CD1c-positive myeloid dendritic cell (primary cell): ENCODE measurements at regions not wholly inside any gene's neighbourhood (a gene's known extent, or its start where the extent isn't known, plus 50 kb on each side); places are given as distances from the start of the nearest gene placed in this dataset.

Source experiments
- DNase-seq: peaks from one replicate; pipeline ENCODE4 v3.0.0-alpha.2; 2016; ENCODE audit errors: extremely low spot score

DNA sequence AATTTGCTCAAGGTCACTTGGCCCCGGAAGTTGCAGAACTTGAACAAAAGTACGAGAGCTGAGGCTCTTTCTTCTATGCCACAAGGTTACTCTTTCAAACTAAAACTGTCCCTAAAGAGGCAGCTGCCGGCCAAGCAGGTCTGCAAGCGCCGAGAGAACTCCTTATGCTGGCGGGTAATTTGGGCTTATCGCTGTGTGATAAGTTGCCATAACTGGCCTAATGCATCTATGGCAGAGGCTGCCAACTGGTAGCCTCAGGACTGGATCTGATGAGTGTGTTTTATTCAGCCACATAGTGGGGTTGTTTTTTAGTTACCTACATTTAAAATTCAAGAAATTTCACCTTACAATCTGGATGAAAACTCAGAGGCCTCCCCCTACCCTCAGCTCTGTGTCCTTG is 68.1 kb upstream of the SPOCK1 start:
- no peak for DNase-seq

DNA sequence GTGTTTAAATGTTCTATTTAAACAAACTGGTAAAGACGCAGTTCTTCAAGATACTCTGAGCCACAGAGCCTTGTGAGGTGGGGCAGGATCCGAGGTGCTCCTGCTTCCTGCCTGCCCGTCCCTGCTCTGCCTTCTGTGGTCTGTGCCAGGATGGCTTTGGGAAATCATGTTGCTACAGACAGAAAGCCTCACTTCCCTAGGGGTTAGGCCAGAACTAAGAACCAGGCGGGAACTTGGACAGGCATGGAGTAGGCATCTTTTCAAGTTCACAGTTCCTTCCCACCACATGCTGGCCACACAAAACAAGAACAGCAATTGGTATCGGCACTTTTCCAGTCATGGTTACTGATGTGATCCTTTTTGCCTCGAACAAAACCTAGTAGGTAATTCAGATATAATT is 67.7 kb upstream of the SPOCK1 start:
- peak; percentile 58 for DNase-seq

DNA sequence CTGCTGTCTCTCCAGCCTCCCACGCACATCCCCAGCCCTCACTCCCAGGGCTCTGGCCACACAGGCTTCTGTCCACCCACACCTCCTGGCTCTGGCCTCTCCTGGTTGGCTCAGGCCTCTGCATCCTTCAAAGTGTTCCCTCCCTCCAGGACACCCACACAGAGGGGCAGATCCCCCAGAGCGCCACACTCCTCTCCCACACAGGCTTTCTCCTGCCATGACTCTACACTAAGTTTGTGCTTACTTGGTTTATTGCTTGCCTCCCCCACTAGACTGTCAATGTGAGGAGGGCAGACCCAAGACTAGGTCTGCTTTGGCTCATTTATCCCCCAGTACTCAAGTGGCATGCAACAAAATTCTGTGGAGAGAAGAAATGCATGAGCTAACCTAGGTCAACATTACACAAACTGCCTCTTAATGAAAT is 67.0 kb upstream of the SPOCK1 start:
- no peak for DNase-seq

DNA sequence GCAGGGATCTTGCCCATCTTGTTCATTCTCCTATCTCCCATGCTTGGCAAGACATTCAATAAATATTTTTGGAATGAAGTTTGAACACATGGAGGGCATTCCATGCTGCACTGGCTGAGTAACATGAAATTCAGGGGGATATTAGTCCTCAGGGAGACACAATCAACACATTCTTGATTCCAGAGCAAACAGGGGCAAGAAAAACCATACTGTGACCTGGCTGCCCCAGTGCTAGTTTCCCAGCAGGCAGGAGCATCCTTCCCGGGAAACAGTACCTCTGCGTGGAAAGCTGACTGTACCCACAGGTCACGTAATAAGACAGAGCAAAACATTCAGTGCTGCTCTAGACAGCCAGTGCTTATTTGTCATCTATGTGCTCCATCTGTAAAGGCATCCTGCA is 66.3 kb upstream of the SPOCK1 start:
- no peak for DNase-seq

DNA sequence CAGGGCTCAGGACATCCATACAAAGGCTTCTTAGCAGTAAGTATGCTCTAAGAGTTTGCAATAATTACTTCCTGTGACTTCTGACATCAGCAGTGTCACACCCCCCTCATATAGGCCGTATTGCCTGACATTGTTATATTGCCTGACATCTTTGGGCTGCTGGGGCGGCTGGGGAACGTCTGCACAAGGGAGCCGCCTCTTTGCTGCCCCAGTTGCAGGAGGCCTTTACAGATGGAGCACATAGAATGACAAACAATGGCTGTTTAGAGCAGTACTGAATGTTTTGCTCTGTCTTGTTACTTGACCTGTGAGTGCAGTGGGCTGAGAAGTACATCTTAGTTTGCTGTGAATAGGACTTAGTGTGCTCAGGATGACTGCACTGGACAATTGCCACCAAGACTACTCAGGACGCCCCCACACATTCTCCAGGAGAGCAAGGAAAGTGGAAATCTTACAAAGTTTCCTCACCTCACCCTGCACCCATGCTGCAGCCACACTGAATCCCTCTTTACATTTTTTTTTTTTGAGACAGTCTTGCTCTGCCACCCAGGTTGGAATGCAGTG is 65.4 kb upstream of the SPOCK1 start:
- peak; percentile 19 for DNase-seq

DNA sequence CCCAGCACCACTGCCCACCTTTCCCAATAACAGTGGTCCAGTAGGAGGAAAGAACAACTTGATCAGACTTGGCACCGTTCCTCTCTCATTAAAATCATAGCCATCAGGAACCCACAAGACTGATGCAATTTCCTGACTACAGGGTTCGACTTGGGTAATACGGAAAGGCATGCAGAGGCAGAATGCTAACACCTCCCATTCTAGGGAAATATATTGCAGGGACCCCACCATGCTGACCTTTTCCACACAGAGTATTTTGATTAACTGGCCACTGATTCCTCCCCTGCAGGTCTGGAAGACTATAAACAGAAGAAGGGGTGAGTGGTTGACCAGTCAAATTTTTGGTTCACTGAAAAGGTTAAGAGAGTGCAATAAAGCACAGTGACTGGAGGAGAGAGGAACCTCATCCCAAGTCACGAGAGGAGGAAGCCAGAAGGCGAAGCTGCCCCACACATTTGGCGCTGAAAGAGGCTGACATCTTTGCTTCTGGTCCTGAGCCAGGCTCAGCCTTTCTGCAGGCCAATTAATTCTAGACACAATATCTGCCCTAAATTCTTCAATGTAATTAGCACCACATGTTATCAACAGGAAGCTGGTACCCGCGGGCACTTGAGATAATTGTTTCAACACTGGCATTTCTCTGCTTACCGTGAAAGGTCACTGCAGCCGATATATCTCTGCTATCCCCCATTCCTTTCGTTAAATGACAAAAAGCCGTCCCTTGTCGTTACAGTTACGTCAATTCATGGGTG is 64.7 kb upstream of the SPOCK1 start:
- peak; percentile 57 for DNase-seq

DNA sequence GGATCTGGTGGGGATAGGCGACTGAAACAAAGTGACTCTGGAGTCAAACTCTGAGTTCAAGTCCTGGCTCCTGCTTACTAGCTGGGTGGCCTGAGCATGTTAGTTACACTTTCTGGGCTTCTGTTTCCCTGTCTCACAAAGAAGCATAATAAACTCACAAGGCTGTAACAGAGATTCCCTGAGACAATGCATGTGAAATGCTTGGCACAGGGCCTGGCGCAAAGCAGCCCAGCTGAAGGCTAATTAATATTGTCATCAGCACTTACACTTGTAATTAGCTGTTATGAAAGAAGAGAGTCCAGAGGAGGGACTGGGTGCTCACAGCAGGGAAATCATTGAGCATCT is 64.1 kb upstream of the SPOCK1 start:
- no peak for DNase-seq

DNA sequence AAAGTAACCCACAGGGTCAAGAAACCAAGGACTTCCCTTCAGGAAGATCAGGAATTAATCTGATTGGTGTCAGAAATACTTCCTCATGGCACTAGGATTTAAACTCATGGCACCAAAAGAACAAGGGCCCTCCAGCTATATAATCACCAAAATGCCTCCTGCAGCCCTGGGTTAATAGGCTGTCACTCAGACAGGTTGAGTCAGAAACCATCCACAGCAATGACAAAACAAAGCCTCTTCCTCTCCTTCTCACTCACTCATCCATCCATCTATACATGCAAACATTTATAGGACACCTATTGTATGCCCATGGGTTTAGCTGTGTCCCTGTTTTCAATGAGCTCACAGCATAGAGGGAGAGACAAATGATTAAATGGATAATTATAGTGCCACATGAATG is 62.5 kb upstream of the SPOCK1 start:
- no peak for DNase-seq

DNA sequence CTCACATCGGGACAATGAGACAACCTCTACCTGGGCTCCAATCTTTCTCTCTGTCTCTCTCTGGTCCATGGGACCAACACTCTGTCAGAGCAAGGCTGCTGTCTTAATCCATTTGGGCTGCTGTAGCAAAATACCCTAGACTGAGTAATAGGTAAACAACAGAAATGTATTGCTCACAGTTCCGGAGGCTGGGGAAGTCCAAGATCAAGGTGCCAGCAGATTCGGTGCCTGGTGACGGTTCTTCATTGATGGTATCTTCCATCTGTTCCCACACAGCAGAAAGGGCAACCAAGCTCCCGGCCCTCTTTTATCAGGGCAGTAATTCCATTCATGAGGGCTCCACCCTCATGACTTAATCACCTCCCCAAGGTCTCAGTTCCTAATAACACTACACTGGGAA is 61.3 kb upstream of the SPOCK1 start:
- no peak for DNase-seq
